8988T (cell line): ENCODE measurements at regions not wholly inside any gene's neighbourhood (a gene's known extent, or its start where the extent isn't known, plus 50 kb on each side); places are given as distances from the start of the nearest gene placed in this dataset.

Experiments used
- DNase-seq: peaks from one replicate; pipeline ENCODE4 v3.0.0; 2011

- no peak for DNase-seq
Measured at GRCh38 chr1:5651964-5652821, 340.0 kb downstream of the NPHP4 start.

DNA sequence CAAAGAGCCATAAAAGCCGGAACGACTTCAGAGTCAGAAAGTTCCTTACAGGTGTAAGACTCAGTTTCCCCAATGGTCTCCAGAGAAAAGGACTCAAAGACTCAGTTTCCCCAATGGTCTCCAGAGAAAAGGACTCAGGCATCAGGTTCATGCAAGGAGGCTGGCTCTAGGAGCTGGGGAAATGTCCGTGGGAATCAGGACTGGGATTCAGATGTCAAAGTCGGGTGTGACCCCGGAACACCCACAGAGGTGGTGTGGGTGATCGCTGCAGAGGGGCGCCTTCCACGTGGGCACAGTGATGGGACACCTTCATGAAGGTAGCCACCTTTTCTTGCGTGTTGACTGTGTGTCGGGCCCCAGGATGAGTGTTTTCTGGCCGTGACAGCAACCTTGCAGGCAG, 340.8 kb downstream of the NPHP4 start:
- no peak for DNase-seq

GRCh38 chr1:5651027-5651410, 341.2 kb downstream of the NPHP4 start:
- DNase-seq = no peak

- DNase-seq = no peak
Measured at GRCh38 chr1:5650283-5651026, 341.8 kb downstream of the NPHP4 start.

- no peak for DNase-seq
Measured at GRCh38 chr1:5649795-5650194, 342.4 kb downstream of the NPHP4 start.

GRCh38 chr1:5649166-5649551, 343.1 kb downstream of the NPHP4 start:
- DNase-seq = no peak

DNA sequence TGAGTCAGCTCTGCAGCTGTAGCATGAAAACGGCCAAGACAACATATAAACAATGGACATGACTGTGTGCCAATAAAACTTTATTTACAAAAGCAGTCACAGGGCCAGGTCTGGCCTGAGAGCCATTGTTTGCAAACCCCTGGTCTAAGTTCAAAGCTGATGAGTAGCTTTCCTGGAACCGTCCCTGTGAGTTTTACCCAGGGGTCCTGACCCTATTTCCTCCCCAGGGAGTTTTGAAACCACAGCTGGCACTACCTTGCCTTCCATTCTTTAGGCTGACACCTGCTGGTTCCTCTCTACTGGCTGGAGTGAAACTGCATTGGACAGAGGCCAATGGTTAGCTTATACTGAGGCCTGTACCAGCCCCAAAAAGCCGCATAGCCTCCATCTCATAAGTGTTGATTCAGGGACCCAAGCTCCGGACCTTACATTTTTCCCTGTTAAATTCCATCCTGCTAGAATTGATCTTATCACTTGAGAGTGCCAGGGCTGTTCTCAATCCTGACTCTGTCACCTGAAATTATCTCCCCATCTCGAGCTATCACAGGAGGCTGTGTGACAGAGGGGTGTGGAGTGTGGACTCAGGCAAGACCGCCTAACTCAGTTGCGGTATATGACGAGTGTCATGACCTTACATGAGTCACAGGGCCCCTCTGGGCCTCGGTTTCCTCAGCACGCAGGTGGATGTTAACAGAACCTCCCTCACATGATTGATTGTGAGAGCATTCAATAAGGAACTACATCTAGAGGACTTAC, 343.6 kb downstream of the NPHP4 start:
- no peak for DNase-seq

DNA sequence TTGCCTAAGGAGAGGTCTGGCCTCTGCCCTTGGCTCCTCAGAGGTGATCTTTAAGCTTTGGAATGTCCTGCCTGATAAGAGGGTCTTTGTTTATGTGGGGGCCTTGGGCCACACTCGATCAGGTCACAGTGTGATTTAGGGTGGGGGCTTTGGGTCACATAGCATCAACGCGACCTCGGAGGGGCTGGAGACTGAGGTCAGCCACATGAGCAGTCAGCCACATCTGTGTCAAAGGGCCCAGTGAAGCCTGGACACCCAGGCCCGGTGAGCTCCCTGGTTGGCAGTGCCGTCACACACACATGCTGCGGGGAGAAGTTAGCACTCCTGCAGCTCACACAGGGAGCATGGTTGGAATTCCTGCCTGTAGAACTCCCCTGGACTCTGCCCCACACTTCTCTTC, 345.0 kb downstream of the NPHP4 start:
- DNase-seq = no peak

DNA sequence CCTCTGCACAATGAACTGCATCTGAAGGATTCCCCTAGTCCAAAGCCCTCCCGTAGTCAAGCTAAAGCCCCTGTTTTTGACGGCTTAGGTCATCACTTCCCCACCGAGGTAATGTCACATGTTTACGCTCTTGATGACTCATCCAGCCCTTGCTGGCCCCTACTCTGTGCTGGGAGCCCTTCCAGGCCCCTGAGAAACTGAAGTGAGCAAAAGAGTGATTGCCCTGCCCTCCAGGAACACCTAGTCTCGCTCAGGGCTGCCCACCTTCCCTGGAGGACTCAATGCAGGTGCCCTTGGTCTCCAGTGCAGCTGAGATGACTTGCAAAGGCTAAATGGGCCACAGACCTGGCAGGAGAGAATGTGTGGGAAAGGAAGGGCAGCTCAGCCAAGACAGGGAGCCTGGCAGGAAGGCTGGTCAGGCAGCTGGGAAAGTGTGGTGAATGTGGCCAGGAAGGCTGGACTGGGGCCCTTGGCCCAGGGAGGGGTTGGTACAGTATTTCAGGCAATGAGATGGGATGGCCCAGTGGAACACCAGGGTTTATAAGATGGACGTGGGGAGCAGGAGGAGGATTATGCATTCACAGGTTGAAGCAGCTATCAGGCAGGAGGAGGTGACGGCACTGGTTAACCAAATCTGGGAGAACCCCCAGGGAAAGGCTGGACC, 345.6 kb downstream of the NPHP4 start:
- DNase-seq = no peak

- no peak for DNase-seq
Measured at GRCh38 chr1:5645929-5646328, 346.3 kb downstream of the NPHP4 start.

GRCh38 chr1:5645135-5645399, 347.2 kb downstream of the NPHP4 start:
- no peak for DNase-seq

DNA sequence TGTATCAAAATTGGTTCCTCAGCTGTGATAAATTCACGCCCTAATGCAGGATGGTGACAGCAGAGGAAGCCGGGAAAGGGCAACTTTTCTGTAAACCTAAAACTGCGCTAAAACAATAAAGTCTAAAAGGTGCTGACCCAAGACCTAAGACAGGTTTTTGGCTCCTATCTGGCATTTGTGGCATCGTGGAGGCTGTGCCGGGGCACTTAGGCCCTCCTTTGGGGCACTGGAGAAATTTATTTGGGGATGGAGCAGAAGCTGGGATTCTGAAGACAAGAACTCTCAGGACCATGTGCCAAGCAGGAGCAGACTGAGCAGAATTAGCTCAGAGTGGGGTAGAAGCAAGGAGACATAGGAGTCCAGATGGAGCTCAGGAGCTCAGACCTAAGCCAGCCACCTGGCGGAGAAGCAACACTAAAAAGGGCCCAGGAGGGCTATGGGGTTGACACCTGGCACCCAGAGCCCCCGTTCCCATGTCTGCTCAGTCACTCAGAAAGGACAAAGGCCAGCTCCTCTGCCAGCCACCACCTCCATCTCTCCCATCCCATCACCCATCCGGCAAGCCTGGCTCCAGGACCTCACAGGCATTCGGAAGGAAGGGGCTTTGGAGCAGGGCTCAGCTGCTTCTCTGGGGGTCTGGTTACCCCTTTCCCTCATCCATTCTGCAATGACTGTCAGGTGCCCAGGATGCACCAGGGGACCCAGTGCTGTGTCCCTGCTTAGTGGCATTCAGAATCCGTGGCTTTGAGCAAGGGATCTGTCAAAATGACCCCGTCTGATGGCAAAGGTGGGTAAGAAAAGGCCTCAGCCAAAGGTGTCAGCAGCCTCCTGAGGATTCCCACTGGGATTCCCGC, 347.7 kb downstream of the NPHP4 start:
- DNase-seq = no peak

GRCh38 chr1:5643360-5644107, 348.7 kb downstream of the NPHP4 start:
- no peak for DNase-seq

DNA sequence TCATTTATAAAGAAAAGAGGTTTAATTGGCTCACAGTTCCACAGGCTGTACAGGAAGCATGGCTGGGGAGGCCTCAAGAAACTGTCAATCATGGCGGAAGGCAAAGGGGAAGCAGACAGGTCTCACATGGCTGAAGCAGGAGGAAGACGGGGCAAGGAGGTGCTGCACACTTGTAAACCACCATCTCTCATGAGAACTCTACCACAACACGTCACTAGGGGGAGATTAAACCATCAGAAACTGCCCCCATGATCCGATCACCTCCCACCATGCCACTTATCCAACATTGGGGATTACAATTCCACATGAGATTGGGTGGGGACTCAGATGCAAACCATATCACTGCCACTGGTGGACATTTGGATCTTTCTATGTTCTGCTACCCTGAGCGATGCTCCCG, 351.4 kb downstream of the NPHP4 start:
- DNase-seq = no peak

DNA sequence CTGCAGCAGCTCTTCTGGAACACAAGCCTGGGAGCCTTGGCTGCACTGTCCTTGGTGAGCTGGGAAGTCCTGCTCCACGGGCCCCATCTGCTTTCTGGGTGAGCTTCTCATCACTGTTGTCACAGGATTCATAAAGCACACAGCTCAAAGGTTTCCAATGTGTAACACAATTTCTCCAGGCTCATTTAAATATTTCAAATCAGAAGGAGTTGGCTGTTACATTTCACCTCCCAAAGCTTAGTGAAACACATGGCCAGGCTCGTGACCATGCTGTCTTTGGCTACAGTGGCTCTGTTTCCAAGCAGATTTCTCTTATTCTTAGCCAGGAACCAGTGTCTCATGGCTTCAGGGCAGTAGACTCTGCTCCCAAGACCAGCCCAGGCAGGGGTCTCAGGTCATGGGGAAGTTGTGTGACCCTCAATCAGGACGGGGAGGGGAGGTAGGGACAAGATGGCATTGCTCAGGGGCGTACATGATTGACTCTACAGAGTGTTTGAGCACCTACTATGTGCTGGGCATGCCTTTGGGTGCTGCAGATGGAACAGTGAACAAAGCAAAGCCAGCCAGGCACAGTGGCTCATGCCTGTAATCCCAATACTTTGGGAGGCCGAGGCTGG, 353.0 kb downstream of the NPHP4 start:
- no peak for DNase-seq

DNA sequence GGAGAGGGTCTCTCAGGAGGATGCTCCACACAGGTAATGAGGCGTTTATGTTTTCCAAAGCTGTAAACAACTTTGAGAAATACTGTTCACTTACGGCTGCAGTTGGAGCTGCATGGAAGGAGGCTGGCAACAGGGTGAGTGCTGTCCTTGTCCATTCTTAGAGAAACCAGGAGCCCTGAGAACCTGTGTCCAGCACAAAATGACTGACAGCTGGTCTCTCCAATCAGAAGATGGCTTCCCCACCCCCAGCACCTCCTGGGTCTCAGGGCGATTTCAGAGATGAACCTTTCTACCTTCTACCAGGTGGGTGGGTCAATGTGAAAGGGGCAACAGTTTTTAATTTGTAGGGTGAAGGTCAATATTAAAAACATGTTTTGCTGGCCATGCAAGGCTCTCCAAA, 353.6 kb downstream of the NPHP4 start:
- no peak for DNase-seq

DNA sequence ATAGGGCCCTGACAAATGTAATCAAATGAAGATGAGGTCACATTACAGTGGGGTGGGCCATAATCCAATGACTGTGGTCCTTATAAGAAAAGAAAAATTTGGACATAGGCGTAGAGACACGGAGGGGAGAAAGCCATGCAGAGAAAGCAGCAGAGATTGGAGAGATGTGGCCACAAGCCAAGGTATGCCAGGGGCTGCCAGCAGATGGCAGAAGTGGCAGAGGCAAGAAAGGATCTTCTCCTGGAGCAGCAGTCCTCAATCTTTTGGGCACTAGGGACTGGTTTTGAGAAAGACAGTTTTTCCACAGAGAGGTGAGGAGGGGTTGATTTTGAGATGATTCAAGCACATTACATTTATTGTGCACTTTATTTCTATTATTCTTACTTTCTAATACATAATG, 355.1 kb downstream of the NPHP4 start:
- no peak for DNase-seq

GRCh38 chr1:5634893-5635292, 357.3 kb downstream of the NPHP4 start:
- DNase-seq = no peak

- DNase-seq = no peak
Measured at GRCh38 chr1:5632814-5633213, 359.4 kb downstream of the NPHP4 start.

GRCh38 chr1:5632224-5632623, 360.0 kb downstream of the NPHP4 start:
- no peak for DNase-seq

- no peak for DNase-seq
Measured at GRCh38 chr1:5628416-5628815, 363.8 kb downstream of the NPHP4 start.
